Esophagus muscularis mucosa (tissue), 4 donors: ENCODE measurements at regions not wholly inside any gene's neighbourhood (a gene's known extent, or its start where the extent isn't known, plus 50 kb on each side); places are given as distances from the start of the nearest gene placed in this dataset.

Experiments
- DNase-seq: peaks from one replicate; pipeline ENCODE4 v3.0.0-alpha.2; 2017; ENCODE audit errors: extremely low spot score
- H3K27ac ChIP-seq, 4 donors: fragments of 200-600 bp; sonication (generic); replicated peaks in 1 of 4; 1 replicate in 3 of 4; 2 replicates in 1 of 4; pipeline ENCODE4 v1.5.1; 2016 to 2019; ENCODE audit warnings: mild to moderate bottlenecking in 1 of 4
- H3K27me3 ChIP-seq, 4 donors: fragments of 200-600 bp; sonication (generic); one replicate each; pipeline versions ENCODE4 v1.5.1 to v1.6.0; 2016 to 2019
- H3K36me3 ChIP-seq, 4 donors: fragments of 200-600 bp; sonication (generic); one replicate each; pipeline ENCODE4 v1.5.1; 2016 to 2019
- H3K4me1 ChIP-seq, 4 donors: fragments of 200-600 bp; sonication (generic); one replicate each; pipeline ENCODE4 v1.5.1; 2016 to 2019
- H3K4me3 ChIP-seq, 4 donors: fragments of 200-600 bp; sonication (generic); 1 replicate in 2 of 4; 2 replicates in 2 of 4; pipeline ENCODE4 v1.5.1; 2016 to 2019; ENCODE audit warnings: mild to moderate bottlenecking in 4 of 4, moderate library complexity in 1 of 4
- H3K9me3 ChIP-seq, 4 donors: fragments of 200-600 bp; sonication (generic); 1 replicate in 3 of 4; 2 replicates in 1 of 4; pipeline ENCODE4 v1.5.1; 2016 to 2019
- CTCF ChIP-seq, 3 experiments: fragments of 200-600 bp in 2 of 3; fragments of 450-650 bp in 1 of 3; sonication (generic) in 2 of 3; IDR thresholded peaks; one replicate each; pipeline ENCODE4 v1.5.1; 2017 to 2019; ENCODE audit warnings: antibody characterized with exemption in 3 of 3, mild to moderate bottlenecking in 2 of 3, moderate library complexity in 1 of 3
- EP300 ChIP-seq: sonication (generic); formaldehyde crosslinking; IDR thresholded peaks from one replicate; pipeline ENCODE4 v1.6.1; 2017; ENCODE audit warnings: antibody characterized with exemption
- POLR2A ChIP-seq: fragments of 450-650 bp; IDR thresholded peaks from one replicate; pipeline ENCODE4 v1.6.1; 2017; ENCODE audit warnings: antibody characterized with exemption, moderate library complexity, mild to moderate bottlenecking, low read depth
- POLR2AphosphoS5 ChIP-seq, 2 donors: sonication (generic); formaldehyde crosslinking; IDR thresholded peaks; one replicate each; pipeline ENCODE4 v1.6.1; 2017; ENCODE audit warnings: antibody characterized with exemption in 2 of 2
- WGBS: methylation state at CpG from one replicate; pipeline ENCODE4 v1.1.5; 2018; 5-methylcytosine and 5-hydroxymethylcytosine counted together
- intact Hi-C: fragments of 100-400 bp; cut with DNase I; formaldehyde crosslinking; loops from one replicate; pipeline ENCODE4 v1.15.1; 2023

GRCh38 chr11:45063669-45064068 lies 82.8 kb upstream of the PRDM11 start:
- DNase-seq = no peak
- TF ChIP-seq EP300 (no peak), POLR2A (no peak), CTCF (IDR thresholded peaks at IDR 0.05) (no peak), POLR2AphosphoS5 (IDR thresholded peaks at IDR 0.05) (no peak)
- Histone ChIP-seq H3K4me3 (no peak overlapping the region), H3K9me3 (peaks cover 0 to 15% (median 10%) of the 10 kb centered on the region in 4 donors), H3K27me3 (no peaks in the 10 kb centered on the region), H3K4me1 (peaks cover 0 to 3% (median 0%) of the 10 kb centered on the region in 4 donors), H3K27ac (no peak overlapping the region), H3K36me3 (no peaks in the 10 kb centered on the region)
- intact Hi-C loops = no loop called here
- 100% methylated on average over 1 of the region's 1 CpG for WGBS

DNA sequence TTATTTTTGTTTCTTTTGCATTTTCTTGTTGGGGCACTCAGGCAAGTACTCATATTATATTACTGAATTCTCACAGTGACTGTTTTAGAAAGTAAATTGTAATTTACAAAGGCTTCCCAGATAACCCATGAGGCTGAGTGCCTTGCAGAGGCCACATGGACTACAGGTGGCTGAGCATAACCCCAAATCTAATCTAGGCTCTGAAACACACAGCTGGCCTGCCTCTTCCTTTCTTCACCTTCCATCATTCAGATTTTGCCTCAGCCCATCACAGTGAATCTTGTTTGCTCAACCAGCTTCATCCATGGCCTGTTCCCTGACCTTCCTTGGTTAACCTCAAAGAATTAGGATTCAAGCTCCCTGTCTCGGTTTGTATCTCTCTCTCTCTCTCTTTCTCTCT lies 78.5 kb upstream of the PRDM11 start:
- intact Hi-C loops = no loop called here
- no peak for TF ChIP-seq POLR2A
- no peak for TF ChIP-seq POLR2AphosphoS5 (IDR thresholded peaks at IDR 0.05)
- TF ChIP-seq CTCF (IDR thresholded peaks at IDR 0.05) = no peak
- TF ChIP-seq EP300 = no peak
- peaks cover 0 to 14% (median 10%) of the 10 kb centered on the region in 4 donors for H3K9me3 ChIP-seq
- H3K27ac ChIP-seq = no peak overlapping the region
- no peak overlapping the region for H3K4me3 ChIP-seq
- H3K4me1 ChIP-seq = peaks cover 0 to 3% (median 0%) of the 10 kb centered on the region in 4 donors
- no peaks in the 10 kb centered on the region for H3K36me3 ChIP-seq
- DNase-seq = no peak
- WGBS = 79% methylated on average over 1 of the region's 1 CpG
- no peaks in the 10 kb centered on the region for H3K27me3 ChIP-seq

- DNase-seq = no peak
- no peaks in the 10 kb centered on the region for H3K9me3 ChIP-seq
- TF ChIP-seq CTCF (IDR thresholded peaks at IDR 0.05) (no peak), EP300 (no peak), POLR2A (no peak), POLR2AphosphoS5 (IDR thresholded peaks at IDR 0.05) (no peak)
- no peak overlapping the region for H3K27ac ChIP-seq
- H3K4me3 ChIP-seq = no peak overlapping the region
- peaks cover 0 to 8% (median 1%) of the 10 kb centered on the region in 4 donors for H3K4me1 ChIP-seq
- H3K36me3 ChIP-seq = no peaks in the 10 kb centered on the region
- WGBS = 89% methylated on average over 1 of the region's 1 CpG
- no peaks in the 10 kb centered on the region for H3K27me3 ChIP-seq
- intact Hi-C loops = no loop called here
These were observed 75.2 kb upstream of the PRDM11 start for GRCh38 chr11:45071232-45071631.

- intact Hi-C loops = no loop called here
- no peak for DNase-seq
- Histone ChIP-seq H3K36me3 (no peaks in the 10 kb centered on the region), H3K9me3 (no peaks in the 10 kb centered on the region), H3K27me3 (no peaks in the 10 kb centered on the region), H3K27ac (no peak overlapping the region), H3K4me1 (peaks cover 5 to 15% (median 7%) of the 10 kb centered on the region in 4 donors), H3K4me3 (no peak overlapping the region)
- WGBS = 69% methylated on average over 9 of the region's 11 CpGs
- TF ChIP-seq POLR2A (no peak), CTCF (IDR thresholded peaks at IDR 0.05) (no peak), EP300 (no peak), POLR2AphosphoS5 (IDR thresholded peaks at IDR 0.05) (no peak)
These were observed 72.7 kb upstream of the PRDM11 start for GRCh38 chr11:45073685-45074141.

DNA sequence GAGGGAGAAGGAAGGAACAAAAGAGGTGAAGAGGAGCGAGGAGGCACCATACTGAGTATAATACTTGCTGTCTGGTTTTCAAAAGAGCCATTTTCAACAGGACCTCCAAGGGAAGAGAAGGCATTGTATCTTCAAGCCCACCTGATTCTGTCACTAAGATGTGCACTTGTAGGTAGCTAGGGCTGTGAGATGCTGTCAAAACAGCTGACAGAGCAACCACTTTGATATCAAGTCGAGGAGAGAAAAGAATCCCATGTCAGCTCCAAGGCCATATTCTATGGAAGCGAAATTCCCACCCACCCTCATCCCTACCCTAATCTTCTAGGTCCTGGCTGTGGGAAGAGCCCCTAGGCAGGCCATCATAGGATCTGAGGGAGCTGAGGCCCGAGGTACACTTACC lies 70.9 kb upstream of the PRDM11 start:
- Histone ChIP-seq H3K4me3 (no peak overlapping the region), H3K36me3 (no peaks in the 10 kb centered on the region), H3K27me3 (no peaks in the 10 kb centered on the region), H3K4me1 (peaks cover 12 to 33% (median 23%) of the 10 kb centered on the region in 4 donors), H3K27ac (no peak overlapping the region), H3K9me3 (no peaks in the 10 kb centered on the region)
- intact Hi-C loops = no loop called here
- TF ChIP-seq CTCF (IDR thresholded peaks at IDR 0.05) = no peak
- no peak for TF ChIP-seq EP300
- TF ChIP-seq POLR2A = no peak
- no peak for TF ChIP-seq POLR2AphosphoS5 (IDR thresholded peaks at IDR 0.05)
- 92% methylated on average over 4 of the region's 4 CpGs for WGBS
- no peak for DNase-seq
